Ovary (tissue), 7 donors: ENCODE measurements at regions not wholly inside any gene's neighbourhood (a gene's known extent, or its start where the extent isn't known, plus 50 kb on each side); places are given as distances from the start of the nearest gene placed in this dataset.

Source experiments
- DNase-seq, 5 donors: peaks; one replicate each; pipeline ENCODE4 v3.0.0-alpha.2; 2019 to 2020
- H3K27ac ChIP-seq, 2 donors: fragments of 200-600 bp; one replicate each; pipeline versions ENCODE4 v1.5.1 to v1.8.0; 2019 to 2022
- H3K27me3 ChIP-seq: fragments of 200-600 bp; one replicate; pipeline ENCODE4 v1.8.0; 2022
- H3K36me3 ChIP-seq: fragments of 200-600 bp; sonication (generic); one replicate; pipeline ENCODE4 v1.5.1; 2019
- H3K4me1 ChIP-seq: one replicate; pipeline ENCODE4 v1.8.1; 2013; ENCODE audit warnings: mild to moderate bottlenecking, moderate library complexity; ENCODE audit not compliant: insufficient read depth
- H3K4me3 ChIP-seq: fragments of 200-600 bp; sonication (generic); one replicate; pipeline ENCODE4 v1.5.1; 2017
- H3K9me3 ChIP-seq, 2 donors: fragments of 200-600 bp in 1 of 2; sonication (generic) in 1 of 2; one replicate each; pipeline versions ENCODE4 v1.5.1 to v1.8.1; 2013 to 2019; ENCODE audit warnings: mild to moderate bottlenecking in 1 of 2, moderate library complexity in 1 of 2
- EP300 ChIP-seq: sonication (generic); formaldehyde crosslinking; IDR thresholded peaks from one replicate; pipeline ENCODE4 v1.6.1; 2017; ENCODE audit warnings: antibody characterized with exemption
- POLR2A ChIP-seq: fragments of 450-650 bp; IDR thresholded peaks from one replicate; pipeline ENCODE4 v1.6.1; 2017; ENCODE audit warnings: antibody characterized with exemption, mild to moderate bottlenecking, moderate library complexity
- WGBS, 3 donors: extraction: QIAGEN DNeasy Blood & Tissue Kit in 1 of 3; methylation state at CpG; one replicate each; pipeline versions ENCODE4 v1.1.5 to v1.1.7; 2013 to 2017; 5-methylcytosine and 5-hydroxymethylcytosine counted together
- intact Hi-C, 4 donors: fragments of 100-400 bp; cut with DNase I; formaldehyde crosslinking; loops; one replicate each; pipeline versions ENCODE4 v1.11.0 to v1.15.1; 2022 to 2023
- TF ChIP-seq, protein P1 (sequence below), 3 donors: fragments of 450-650 bp in 2 of 3; fragments of 200-600 bp in 1 of 3; IDR thresholded peaks; one replicate each; pipeline versions ENCODE4 v1.5.1 to v1.8.0; 2016 to 2022; ENCODE audit warnings: antibody characterized with exemption in 3 of 3, mild to moderate bottlenecking in 1 of 3
- donor health status: DM: no; HTN: no; CAD: no; lungs with moderate emphysema.
- donor health status: DM: no; HTN: no; CAD: no.
- donor health status: Bipolar disorder and iron deficiency.
- donor health status: DM: no; HTN: no; CAD: no.
- donor health status: DM: yes; HTN: yes; CAD: no.

DNA sequence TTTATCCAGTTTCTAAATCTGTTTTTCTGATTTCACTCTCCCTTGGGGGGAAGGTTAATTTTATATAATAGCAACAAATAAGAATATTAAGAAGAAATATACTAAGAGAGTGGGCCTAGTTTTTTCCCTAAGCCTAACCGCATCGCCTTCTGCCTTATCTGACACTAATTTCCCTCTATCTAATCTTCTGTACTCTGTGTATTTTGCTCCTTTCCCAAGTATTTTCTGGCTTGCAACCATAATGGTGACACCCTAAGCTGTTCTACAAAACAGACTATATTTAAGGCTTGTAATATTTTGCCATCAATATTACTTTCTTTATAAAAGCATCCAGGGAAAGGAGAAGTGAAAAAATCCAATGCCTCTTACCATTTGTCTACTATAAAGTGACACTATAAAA lies 1168.8 kb downstream of the GALC start:
- DNase-seq, result no peak
- H3K27me3 ChIP-seq, result no peaks in the 10 kb centered on the region
- no peaks in the 10 kb centered on the region for H3K9me3 ChIP-seq
- no peaks in the 10 kb centered on the region for H3K4me1 ChIP-seq
- no peak overlapping the region for H3K4me3 ChIP-seq
- TF ChIP-seq EP300 (no peak), POLR2A (no peak)
- TF ChIP-seq, protein P1, sequence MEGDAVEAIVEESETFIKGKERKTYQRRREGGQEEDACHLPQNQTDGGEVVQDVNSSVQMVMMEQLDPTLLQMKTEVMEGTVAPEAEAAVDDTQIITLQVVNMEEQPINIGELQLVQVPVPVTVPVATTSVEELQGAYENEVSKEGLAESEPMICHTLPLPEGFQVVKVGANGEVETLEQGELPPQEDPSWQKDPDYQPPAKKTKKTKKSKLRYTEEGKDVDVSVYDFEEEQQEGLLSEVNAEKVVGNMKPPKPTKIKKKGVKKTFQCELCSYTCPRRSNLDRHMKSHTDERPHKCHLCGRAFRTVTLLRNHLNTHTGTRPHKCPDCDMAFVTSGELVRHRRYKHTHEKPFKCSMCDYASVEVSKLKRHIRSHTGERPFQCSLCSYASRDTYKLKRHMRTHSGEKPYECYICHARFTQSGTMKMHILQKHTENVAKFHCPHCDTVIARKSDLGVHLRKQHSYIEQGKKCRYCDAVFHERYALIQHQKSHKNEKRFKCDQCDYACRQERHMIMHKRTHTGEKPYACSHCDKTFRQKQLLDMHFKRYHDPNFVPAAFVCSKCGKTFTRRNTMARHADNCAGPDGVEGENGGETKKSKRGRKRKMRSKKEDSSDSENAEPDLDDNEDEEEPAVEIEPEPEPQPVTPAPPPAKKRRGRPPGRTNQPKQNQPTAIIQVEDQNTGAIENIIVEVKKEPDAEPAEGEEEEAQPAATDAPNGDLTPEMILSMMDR (IDR thresholded peaks at IDR 0.05), result no peak
- H3K27ac ChIP-seq, result no peak overlapping the region
- 49 to 69% (median 64%) methylated on average over 2 of the region's 2 CpGs for WGBS, 3 donors
- intact Hi-C loops, result no loop called here
- H3K36me3 ChIP-seq, result no peaks in the 10 kb centered on the region

DNA sequence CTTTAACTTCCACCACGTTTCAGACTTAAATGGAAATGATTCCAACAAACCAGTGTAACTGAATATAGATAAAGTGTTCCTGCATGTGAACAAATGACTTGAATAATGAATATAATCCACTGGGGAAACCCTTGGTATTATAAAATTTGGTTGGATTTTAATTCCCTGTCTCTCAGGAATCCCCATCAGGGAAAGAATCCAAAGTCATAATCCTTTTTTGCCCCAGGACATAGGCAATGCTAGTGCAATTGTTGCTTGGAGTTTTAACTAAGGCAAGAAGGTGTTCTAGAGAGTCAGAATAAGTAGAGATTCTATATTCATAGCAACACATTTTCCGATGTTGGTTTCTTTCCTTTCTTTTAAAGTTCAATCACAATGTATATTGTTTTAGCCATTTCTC lies 1169.4 kb downstream of the GALC start:
- TF ChIP-seq, protein P1 (IDR thresholded peaks at IDR 0.05), result no peak
- TF ChIP-seq POLR2A (no peak), EP300 (no peak)
- no peak overlapping the region for H3K27ac ChIP-seq
- H3K4me3 ChIP-seq, result no peak overlapping the region
- no peak for DNase-seq
- H3K4me1 ChIP-seq, result no peaks in the 10 kb centered on the region
- H3K27me3 ChIP-seq, result no peaks in the 10 kb centered on the region
- no peaks in the 10 kb centered on the region for H3K9me3 ChIP-seq
- 77 to 85% (median 79%) methylated on average over 2 of the region's 2 CpGs for WGBS, 3 donors
- intact Hi-C loops, result no loop called here
- no peaks in the 10 kb centered on the region for H3K36me3 ChIP-seq

DNA sequence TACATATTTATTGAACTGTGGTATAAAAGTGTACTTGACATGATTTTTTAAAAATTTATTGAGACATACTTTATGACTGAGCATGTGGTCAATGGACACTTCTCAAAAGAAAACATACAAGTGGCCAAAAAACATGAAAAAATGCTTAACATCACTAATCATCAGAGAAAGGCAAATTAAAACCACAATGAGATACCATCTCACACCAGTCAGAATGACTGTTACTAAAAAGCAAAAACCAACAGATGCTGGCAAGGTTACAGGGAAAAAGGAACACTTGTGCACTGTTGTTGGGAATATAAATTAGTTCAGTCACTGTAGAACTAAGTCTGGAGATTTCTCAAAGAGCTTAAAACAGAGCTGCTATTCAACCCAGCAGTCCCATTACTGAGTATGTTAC lies 1177.6 kb downstream of the GALC start:
- TF ChIP-seq, protein P1 (IDR thresholded peaks at IDR 0.05), result no peak
- DNase-seq, result no peak
- H3K36me3 ChIP-seq, result no peaks in the 10 kb centered on the region
- no peaks in the 10 kb centered on the region for H3K9me3 ChIP-seq
- H3K27ac ChIP-seq, result no peak overlapping the region
- intact Hi-C loops, result no loop called here
- no peak overlapping the region for H3K4me3 ChIP-seq
- no peaks in the 10 kb centered on the region for H3K27me3 ChIP-seq
- H3K4me1 ChIP-seq, result no peaks in the 10 kb centered on the region

DNA sequence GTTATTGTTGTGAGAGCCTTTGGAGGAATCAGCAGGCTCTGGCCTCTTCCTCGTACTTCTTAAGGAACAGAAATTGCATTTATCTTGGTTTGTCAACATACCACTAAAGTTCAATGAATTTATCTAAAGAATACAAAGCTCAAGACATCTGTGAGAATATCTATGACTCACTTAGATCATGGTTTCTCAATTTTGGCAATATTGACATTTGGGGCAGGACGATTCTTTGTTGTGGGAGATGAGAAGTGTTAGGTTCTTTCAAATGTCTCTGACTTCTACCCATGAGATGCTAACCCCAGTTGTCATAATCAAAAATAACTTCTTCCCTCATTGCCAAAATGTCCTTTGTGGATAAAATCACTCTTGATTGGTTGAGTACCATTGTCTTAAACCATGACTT lies 1190.3 kb downstream of the GALC start:
- Histone ChIP-seq H3K27ac (no peak overlapping the region), H3K36me3 (no peaks in the 10 kb centered on the region), H3K27me3 (no peaks in the 10 kb centered on the region), H3K4me3 (no peak overlapping the region), H3K4me1 (no peaks in the 10 kb centered on the region), H3K9me3 (no peaks in the 10 kb centered on the region)
- TF ChIP-seq, protein P1 (IDR thresholded peaks at IDR 0.05), result no peak
- TF ChIP-seq EP300 (no peak), POLR2A (no peak)
- WGBS, 3 donors, result 54 to 80% (median 77%) methylated on average over 2 of the region's 2 CpGs
- intact Hi-C loops, result no loop called here
- DNase-seq, result no peak

DNA sequence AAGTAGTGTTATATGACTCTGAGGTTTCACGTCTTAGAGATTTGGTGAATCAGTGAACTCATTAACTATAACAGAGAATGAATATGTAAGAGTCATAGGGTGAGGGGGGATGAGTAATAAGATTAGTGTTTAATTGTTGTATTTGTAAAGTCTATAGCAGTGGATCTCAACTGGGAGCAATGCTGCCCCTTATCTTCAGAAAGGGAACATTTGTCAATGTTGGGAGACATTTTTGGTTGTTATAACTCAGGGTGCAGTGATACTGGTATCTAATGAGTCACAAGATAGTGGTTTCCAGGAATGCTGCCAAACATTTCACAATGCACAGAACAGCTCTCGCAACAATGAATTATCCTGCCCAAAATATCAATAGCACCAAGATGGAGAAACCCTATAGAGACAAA lies 1193.7 kb downstream of the GALC start:
- Histone ChIP-seq H3K27ac (no peak overlapping the region), H3K4me1 (no peaks in the 10 kb centered on the region), H3K36me3 (no peaks in the 10 kb centered on the region), H3K27me3 (no peaks in the 10 kb centered on the region), H3K9me3 (no peaks in the 10 kb centered on the region), H3K4me3 (no peak overlapping the region)
- DNase-seq, result no peak
- intact Hi-C loops, result no loop called here
- TF ChIP-seq, protein P1 (IDR thresholded peaks at IDR 0.05), result no peak
- TF ChIP-seq POLR2A, result no peak
- no peak for TF ChIP-seq EP300
- WGBS, 3 donors, result 17 to 29% (median 24%) methylated on average over 2 of the region's 2 CpGs
